Endothelial cell of umbilical vein (primary cell): ENCODE measurements at regions not wholly inside any gene's neighbourhood (a gene's known extent, or its start where the extent isn't known, plus 50 kb on each side); places are given as distances from the start of the nearest gene placed in this dataset.

ENCODE experiments used
- BruUV-seq: library from RNA; stranded (reverse); fragments of 400-500 nt; replicated peaks from 2 replicates; lab custom pipeline; 2021; lab: Mats Ljungman, UMichigan
- CTCF ChIA-PET: fragments of 300-600, 350-600 bp; sonication (Branson Sonifier 250); formaldehyde crosslinking; loops from one replicate; lab custom pipeline; 2021; ENCODE audit warnings: antibody characterized with exemption, inconsistent platforms; lab: Charles Lee
- POLR2A ChIA-PET: fragments of 300-600, 350-600 bp; sonication (Branson Sonifier 250); formaldehyde crosslinking; loops from one replicate; lab custom pipeline; 2021; ENCODE audit warnings: antibody characterized with exemption, inconsistent platforms; lab: Charles Lee
- DNase-seq: peaks from one replicate; pipeline ENCODE4 v3.0.0-alpha.2; 2011; ENCODE audit warnings: low read depth, low spot score
- FAIRE-seq: peaks from 2 replicates; lab custom pipeline; 2011; peaks lifted over from hg19 to GRCh38; lab: Jason Lieb, UNC
- H2AFZ ChIP-seq: 2 replicates; pipeline ENCODE4 v1.6.0; 2012; ENCODE audit warnings: low read depth, low read length, control low read depth, inconsistent platforms
- H3K27ac ChIP-seq: 2 replicates; pipeline ENCODE4 v1.5.1; 2011; ENCODE audit warnings: low read depth, mild to moderate bottlenecking, control low read depth, low read length, moderate library complexity; ENCODE audit not compliant: insufficient read depth
- H3K27me3 ChIP-seq, 2 experiments: 2 replicates each; pipeline versions ENCODE4 v1.6.0 to v1.6.1; 2011; ENCODE audit warnings: low read length in 2 of 2, mixed read lengths in 1 of 2; ENCODE audit not compliant: control insufficient read depth in 2 of 2, insufficient read depth in 2 of 2
- H3K36me3 ChIP-seq, 2 experiments: 2 replicates in 1 of 2; 3 replicates in 1 of 2; pipeline ENCODE4 v1.5.1; 2011; ENCODE audit warnings: low read length in 2 of 2, mild to moderate bottlenecking in 1 of 2, moderate library complexity in 1 of 2; ENCODE audit not compliant: control insufficient read depth in 2 of 2, insufficient read depth in 2 of 2; ENCODE audit errors: extremely low read depth in 1 of 2
- H3K4me1 ChIP-seq: 3 replicates; pipeline ENCODE4 v1.5.1; 2011; ENCODE audit warnings: mild to moderate bottlenecking, low read length; ENCODE audit not compliant: control insufficient read depth, insufficient read depth; ENCODE audit errors: extremely low read depth
- H3K4me2 ChIP-seq: 2 replicates; pipeline ENCODE4 v1.6.1; 2011; ENCODE audit warnings: low read length, control low read depth, mixed read lengths; ENCODE audit not compliant: insufficient read depth
- H3K4me3 ChIP-seq, 3 experiments: fragments of 200-600 bp in 1 of 3; sonication (generic), shearing (Covaris generic) in 1 of 3; replicated peaks in 1 of 3; 2 replicates each; pipeline ENCODE4 v1.5.1; 2011 to 2016; ENCODE audit warnings: control low read depth in 3 of 3, low read length in 3 of 3, mild to moderate bottlenecking in 2 of 3, inconsistent platforms in 1 of 3, low read depth in 1 of 3, moderate library complexity in 1 of 3; ENCODE audit not compliant: insufficient read depth in 1 of 3
- H3K79me2 ChIP-seq: 2 replicates; pipeline ENCODE4 v1.6.0; 2012; ENCODE audit warnings: low read length, inconsistent platforms; ENCODE audit not compliant: control insufficient read depth, insufficient read depth
- H3K9ac ChIP-seq: replicated peaks from 2 replicates; pipeline ENCODE3; 2011; ENCODE audit warnings: low read length, control low read depth; ENCODE audit not compliant: insufficient read depth; ENCODE audit errors: extremely low read depth
- H3K9me1 ChIP-seq: replicated peaks from 3 replicates; pipeline ENCODE4 v1.6.0; 2011; ENCODE audit warnings: mild to moderate bottlenecking, low read length; ENCODE audit not compliant: control insufficient read depth, insufficient read depth; ENCODE audit errors: extremely low read depth
- H3K9me3 ChIP-seq: replicated peaks from 2 replicates; pipeline ENCODE4 v1.5.1; 2012; ENCODE audit warnings: low read length, inconsistent platforms; ENCODE audit not compliant: control insufficient read depth, insufficient read depth
- H4K20me1 ChIP-seq: replicated peaks from 2 replicates; pipeline ENCODE3; 2011; ENCODE audit warnings: mild to moderate bottlenecking, low read length; ENCODE audit not compliant: control insufficient read depth, insufficient read depth; ENCODE audit errors: extremely low read depth
- EZH2 ChIP-seq: IDR thresholded peaks from 2 replicates; pipeline ENCODE4 v1.6.1; 2012; ENCODE audit warnings: borderline replicate concordance, low read depth, mild to moderate bottlenecking, moderate library complexity, low read length, inconsistent platforms; ENCODE audit not compliant: severe bottlenecking
- JUN ChIP-seq: IDR thresholded peaks from 2 replicates; pipeline ENCODE4 v1.6.1; 2011; ENCODE audit warnings: borderline replicate concordance, low read depth; ENCODE audit not compliant: insufficient read length, insufficient read depth
- MAX ChIP-seq: IDR thresholded peaks from 2 replicates; pipeline ENCODE4 v1.6.1; 2011; ENCODE audit not compliant: insufficient read depth, insufficient read length
- MYC ChIP-seq: IDR thresholded peaks from one replicate; pipeline ENCODE4 v1.6.1; 2011; ENCODE audit warnings: mild to moderate bottlenecking, low read depth, low read length
- POLR2A ChIP-seq: IDR thresholded peaks from 2 replicates; pipeline ENCODE4 v1.6.1; 2012; ENCODE audit warnings: low read depth, mild to moderate bottlenecking, control low read depth, low read length
- dilution Hi-C: fragments of 300-500 bp; cut with MboI; formaldehyde crosslinking; loops from one replicate; pipeline ENCODE4 v1.15.0; 2019; ENCODE audit warnings: low sequenced_read_pairs; ENCODE audit not compliant: extremely low pct_ligation_motif_present
- intact Hi-C: fragments of 100-400 bp; cut with micrococcal nuclease; formaldehyde crosslinking; loops from one replicate; pipeline ENCODE4 v1.10.0; 2022

DNA sequence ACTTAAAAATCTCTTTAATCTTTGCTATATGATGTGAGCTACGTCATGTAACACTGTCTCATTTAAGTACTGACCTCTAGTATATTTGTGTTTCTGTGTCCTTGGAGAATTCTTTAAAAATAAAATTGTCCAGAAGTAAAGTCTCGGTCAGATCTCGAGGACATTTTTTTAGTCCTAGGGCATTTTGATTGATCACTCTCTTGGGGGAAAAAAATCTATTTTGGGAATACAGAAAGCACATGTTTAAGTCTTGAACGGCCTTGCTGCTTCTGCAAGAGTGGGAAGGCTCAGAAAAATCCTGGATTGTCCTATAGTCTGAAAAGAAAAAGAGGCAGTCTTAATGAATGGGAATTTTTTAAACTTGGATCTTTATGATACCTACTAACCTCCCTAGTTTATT lies 234.3 kb downstream of the UTRN start:
- no TSS peak for BruUV-seq
- Histone ChIP-seq H3K4me3 (no peak overlapping the region), H4K20me1 (no peaks in the 10 kb centered on the region), H3K36me3 (peaks cover 6 to 15% of the 10 kb centered on the region in 2 experiments), H3K9me3 (no peaks in the 10 kb centered on the region), H3K4me2 (no peak overlapping the region), H3K9me1 (no peaks in the 10 kb centered on the region), H3K9ac (no peak overlapping the region), H2AFZ (no peak overlapping the region), H3K27me3 (no peaks in the 10 kb centered on the region), H3K27ac (no peak overlapping the region), H3K79me2 (no peaks in the 10 kb centered on the region), H3K4me1 (no peaks in the 10 kb centered on the region)
- dilution Hi-C loops (no loop called here), intact Hi-C loops (no loop called here)
- no peak for TF ChIP-seq EZH2
- FAIRE-seq (no peak), DNase-seq (no peak)
- CTCF ChIA-PET: no interaction called here
- POLR2A ChIA-PET: no interaction called here

DNA sequence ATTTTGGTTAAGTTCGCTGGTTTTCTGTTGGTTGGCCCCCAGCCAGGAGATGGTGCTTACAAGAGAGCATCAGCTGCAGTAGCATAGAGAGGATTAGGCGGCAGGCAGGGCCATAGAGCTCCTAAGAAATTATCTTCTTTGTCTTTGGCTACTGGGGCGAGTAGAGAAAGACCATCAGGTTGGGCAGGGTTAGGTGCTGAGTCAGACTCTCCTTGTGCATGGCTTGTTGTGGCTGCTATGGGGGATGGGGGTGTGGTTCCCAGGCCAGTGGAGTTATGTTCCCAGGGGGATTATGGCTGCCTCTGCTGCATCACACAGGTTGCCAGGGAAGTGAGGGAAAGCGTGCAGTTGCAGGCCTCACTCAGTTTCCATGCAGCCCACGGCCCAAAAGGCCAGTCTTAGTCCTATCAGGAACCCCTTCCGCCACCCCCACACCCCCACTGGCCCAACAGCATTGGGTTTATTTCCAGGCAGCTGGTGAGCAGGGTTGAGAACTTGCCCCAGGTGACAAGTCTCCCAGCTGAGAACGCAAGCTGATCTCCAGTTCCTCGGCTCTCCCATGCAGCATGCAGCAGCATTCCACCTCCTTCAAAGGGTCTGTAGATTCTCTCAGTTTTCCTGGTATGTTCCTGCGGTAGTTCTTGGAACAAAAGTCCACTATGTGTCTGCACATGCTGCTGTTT lies 243.7 kb downstream of the UTRN start:
- POLR2A ChIA-PET: no interaction called here

More for the DNA sequence above, 243.7 kb downstream of the UTRN start:
- peaks cover 2% of the 10 kb centered on the region for H4K20me1 ChIP-seq
- FAIRE-seq (no peak), DNase-seq (no peak)
- no peak overlapping the region for H3K4me2 ChIP-seq
- CTCF ChIA-PET: no interaction called here
- H3K9me1 ChIP-seq: no peaks in the 10 kb centered on the region
- intact Hi-C loops: no loop called here
- dilution Hi-C loops: no loop called here
- TF ChIP-seq MYC: no peak
- no peak for TF ChIP-seq MAX
- TF ChIP-seq EZH2: no peak
- no peak for TF ChIP-seq JUN
- TF ChIP-seq POLR2A: no peak
- no peaks in the 10 kb centered on the region for H3K4me1 ChIP-seq
- H3K9ac ChIP-seq: no peak overlapping the region
- no TSS peak for BruUV-seq
- H2AFZ ChIP-seq: no peak overlapping the region
- no peaks in the 10 kb centered on the region for H3K9me3 ChIP-seq
- no peak overlapping the region for H3K4me3 ChIP-seq
- H3K36me3 ChIP-seq: peaks cover 15 to 19% of the 10 kb centered on the region in 2 experiments
- no peaks in the 10 kb centered on the region for H3K27me3 ChIP-seq
- H3K79me2 ChIP-seq: no peaks in the 10 kb centered on the region
- no peak overlapping the region for H3K27ac ChIP-seq
